ENCODE measurements at regions not wholly inside any gene's neighbourhood (a gene's known extent, or its start where the extent isn't known, plus 50 kb on each side); places are given as distances from the start of the nearest gene placed in this dataset.

DNA sequence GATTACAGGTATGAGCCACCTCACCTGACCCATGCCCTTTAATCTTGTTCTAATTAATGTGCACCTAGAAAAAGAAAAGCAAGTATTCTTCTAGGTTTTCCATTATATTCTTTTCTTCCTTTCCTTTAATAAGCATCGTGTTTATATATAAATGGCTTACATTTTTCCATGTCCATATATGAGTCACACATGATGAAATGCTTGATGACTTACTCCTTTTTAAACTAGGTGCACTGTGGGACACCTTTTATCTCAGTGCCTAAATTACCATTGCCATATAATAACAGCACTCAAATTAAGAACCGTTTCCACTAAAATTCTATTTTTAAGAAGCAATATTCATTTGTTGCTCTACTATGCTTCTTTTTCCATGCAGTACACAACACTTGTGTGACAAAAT lies 363.3 kb downstream of the LIG4 start:
- TF ChIP-seq, protein P1, sequence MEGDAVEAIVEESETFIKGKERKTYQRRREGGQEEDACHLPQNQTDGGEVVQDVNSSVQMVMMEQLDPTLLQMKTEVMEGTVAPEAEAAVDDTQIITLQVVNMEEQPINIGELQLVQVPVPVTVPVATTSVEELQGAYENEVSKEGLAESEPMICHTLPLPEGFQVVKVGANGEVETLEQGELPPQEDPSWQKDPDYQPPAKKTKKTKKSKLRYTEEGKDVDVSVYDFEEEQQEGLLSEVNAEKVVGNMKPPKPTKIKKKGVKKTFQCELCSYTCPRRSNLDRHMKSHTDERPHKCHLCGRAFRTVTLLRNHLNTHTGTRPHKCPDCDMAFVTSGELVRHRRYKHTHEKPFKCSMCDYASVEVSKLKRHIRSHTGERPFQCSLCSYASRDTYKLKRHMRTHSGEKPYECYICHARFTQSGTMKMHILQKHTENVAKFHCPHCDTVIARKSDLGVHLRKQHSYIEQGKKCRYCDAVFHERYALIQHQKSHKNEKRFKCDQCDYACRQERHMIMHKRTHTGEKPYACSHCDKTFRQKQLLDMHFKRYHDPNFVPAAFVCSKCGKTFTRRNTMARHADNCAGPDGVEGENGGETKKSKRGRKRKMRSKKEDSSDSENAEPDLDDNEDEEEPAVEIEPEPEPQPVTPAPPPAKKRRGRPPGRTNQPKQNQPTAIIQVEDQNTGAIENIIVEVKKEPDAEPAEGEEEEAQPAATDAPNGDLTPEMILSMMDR (IDR thresholded peaks at IDR 0.05; ENCODE audit: extremely low read depth in 1 of 2, insufficient read depth in 1 of 2, low read depth in 1 of 2, low read length in 2 of 2): no peak
- TF ChIP-seq POLR2A (IDR thresholded peaks at IDR 0.05; ENCODE audit: low read depth, low read length): no peak
